Vagina (tissue), 2 donors: ENCODE measurements at regions not wholly inside any gene's neighbourhood (a gene's known extent, or its start where the extent isn't known, plus 50 kb on each side); places are given as distances from the start of the nearest gene placed in this dataset.

Experiments
- CTCF ChIP-seq, 3 experiments: fragments of 450-650 bp in 2 of 3; fragments of 200-600 bp in 1 of 3; sonication (generic) in 1 of 3; IDR thresholded peaks; one replicate each; pipeline ENCODE4 v1.5.1; 2017 to 2019; ENCODE audit warnings: antibody characterized with exemption in 3 of 3, mild to moderate bottlenecking in 2 of 3, moderate library complexity in 2 of 3
- POLR2AphosphoS5 ChIP-seq, 2 donors: sonication (generic); formaldehyde crosslinking; IDR thresholded peaks; one replicate each; pipeline ENCODE4 v1.9.0; 2017; ENCODE audit warnings: antibody characterized with exemption in 2 of 2, mild to moderate bottlenecking in 2 of 2, low read depth in 1 of 2; ENCODE audit not compliant: insufficient read depth in 1 of 2

GRCh38 chr12:33653362-33653761, 213.7 kb upstream of the SYT10 start:
- TF ChIP-seq CTCF (IDR thresholded peaks at IDR 0.05) = no peak
- TF ChIP-seq POLR2AphosphoS5 (IDR thresholded peaks at IDR 0.05; ENCODE audit: insufficient read depth in 1 of 2, low read depth in 1 of 2) = no peak
